Type B pancreatic cell (in vitro differentiated cells): ENCODE measurements at regions not wholly inside any gene's neighbourhood (a gene's known extent, or its start where the extent isn't known, plus 50 kb on each side); places are given as distances from the start of the nearest gene placed in this dataset.
"Not testable (repeated sequence)": the region's sequence is repeated elsewhere in the genome, so short reads cannot be mapped to it uniquely, and the experiment has no call there.

Experiments
- DNase-seq: peaks from one replicate; pipeline ENCODE4 v3.0.0; 2021; ENCODE audit warnings: mixed read lengths; ENCODE audit not compliant: unreplicated experiment; ENCODE audit errors: extremely low spot score
- H3K27ac Mint-ChIP-seq: 2 replicates; pipeline ENCODE4 v1.8.0; 2021; ENCODE audit warnings: mild to moderate bottlenecking, mixed read lengths
- H3K27me3 Mint-ChIP-seq: 2 replicates; pipeline ENCODE4 v1.8.0; 2021; ENCODE audit warnings: mixed read lengths
- H3K36me3 Mint-ChIP-seq: 2 replicates; pipeline ENCODE4 v1.8.0; 2021; ENCODE audit warnings: mixed read lengths
- H3K4me1 Mint-ChIP-seq: one replicate; pipeline ENCODE4 v1.8.0; 2021; ENCODE audit warnings: mixed read lengths; ENCODE audit not compliant: unreplicated experiment
- H3K4me3 Mint-ChIP-seq: 2 replicates; pipeline ENCODE4 v1.8.0; 2021; ENCODE audit warnings: mild to moderate bottlenecking, mixed read lengths
- H3K9me3 Mint-ChIP-seq: 2 replicates; pipeline ENCODE4 v1.8.0; 2021; ENCODE audit warnings: mixed read lengths
- CTCF ChIP-seq: fragments of 200-600 bp; sonication (generic); conservative IDR thresholded peaks from 2 replicates; pipeline ENCODE4 v1.5.0; 2021; ENCODE audit warnings: antibody characterized with exemption, mild to moderate bottlenecking

GRCh38 chr7:53131697-53132096 lies 96.3 kb downstream of the POM121L12 start:
- Mint-ChIP-seq H3K27me3 (no peaks in the 10 kb centered on the region), H3K27ac (no peak overlapping the region), H3K4me1 (no peaks in the 10 kb centered on the region), H3K9me3 (no peaks in the 10 kb centered on the region), H3K36me3 (no peaks in the 10 kb centered on the region), H3K4me3 (no peak overlapping the region)
- TF ChIP-seq CTCF: no peak
- DNase-seq: no peak

GRCh38 chr7:53151496-53151895 lies 116.1 kb downstream of the POM121L12 start:
- no peak for TF ChIP-seq CTCF
- Mint-ChIP-seq H3K4me3 (no peak overlapping the region), H3K9me3 (no peaks in the 10 kb centered on the region), H3K4me1 (no peaks in the 10 kb centered on the region), H3K27me3 (no peaks in the 10 kb centered on the region), H3K36me3 (no peaks in the 10 kb centered on the region), H3K27ac (no peak overlapping the region)
- DNase-seq: no peak

GRCh38 chr7:53187184-53187583 lies 151.8 kb downstream of the POM121L12 start:
- not testable (repeated sequence) for H3K27me3 Mint-ChIP-seq, H3K9me3 Mint-ChIP-seq, DNase-seq, H3K4me1 Mint-ChIP-seq, H3K27ac Mint-ChIP-seq, H3K4me3 Mint-ChIP-seq, H3K36me3 Mint-ChIP-seq

DNA sequence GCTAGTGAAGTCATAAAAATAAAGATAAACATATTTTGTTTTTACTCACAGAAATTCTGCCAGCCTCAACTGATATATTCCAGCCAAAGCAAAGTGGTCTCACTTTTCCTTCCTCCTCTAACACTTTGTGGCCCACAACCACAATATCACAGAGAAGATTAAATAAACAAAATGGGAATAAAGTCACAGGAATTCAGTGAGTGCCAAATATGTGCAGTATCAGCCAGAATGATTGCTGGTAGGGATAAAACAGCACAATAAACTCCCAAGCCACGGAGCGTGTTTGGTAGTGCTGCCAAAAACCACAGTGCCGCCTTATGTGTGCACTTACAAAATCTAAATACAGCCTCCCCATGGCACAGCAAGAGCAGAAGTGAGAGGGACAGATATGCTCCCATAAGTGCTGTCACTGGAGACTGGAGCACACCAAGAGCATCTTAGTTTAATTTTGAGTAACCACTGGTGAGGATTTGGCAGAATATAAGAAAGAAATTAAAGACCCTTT lies 155.8 kb downstream of the POM121L12 start:
- H3K27me3 Mint-ChIP-seq: no peaks in the 10 kb centered on the region
- TF ChIP-seq CTCF: no peak
- no peaks in the 10 kb centered on the region for H3K4me1 Mint-ChIP-seq
- no peaks in the 10 kb centered on the region for H3K9me3 Mint-ChIP-seq
- no peaks in the 10 kb centered on the region for H3K36me3 Mint-ChIP-seq
- no peak overlapping the region for H3K4me3 Mint-ChIP-seq
- DNase-seq: no peak
- no peak overlapping the region for H3K27ac Mint-ChIP-seq

DNA sequence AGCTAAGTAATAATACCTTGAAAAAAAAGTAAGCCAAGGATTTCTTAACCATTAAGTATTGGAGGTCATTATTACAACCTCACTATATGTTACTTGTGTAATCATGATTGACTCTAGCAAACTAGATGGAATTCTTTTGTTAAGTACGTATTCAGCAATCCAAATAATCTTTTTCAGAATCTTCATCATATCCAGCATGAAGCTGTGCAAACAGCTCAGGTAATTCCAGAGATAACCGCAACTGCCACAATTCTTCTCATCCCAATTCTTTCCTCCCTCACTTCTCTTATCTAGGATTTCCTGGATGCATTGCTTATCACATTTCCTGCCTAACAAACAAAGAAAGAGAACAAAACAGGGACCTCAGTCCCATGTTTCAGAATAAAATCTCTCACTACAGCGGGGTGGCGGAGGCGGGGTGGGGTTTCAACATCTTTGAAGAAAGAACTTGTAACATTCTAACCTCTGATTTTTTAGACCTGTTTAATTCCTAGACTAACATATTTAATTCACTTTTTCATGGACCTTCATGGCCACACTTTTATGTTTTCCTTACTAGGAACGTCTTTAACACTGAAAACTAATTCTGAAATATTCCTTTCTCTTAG lies 156.5 kb downstream of the POM121L12 start:
- no peaks in the 10 kb centered on the region for H3K36me3 Mint-ChIP-seq
- TF ChIP-seq CTCF: no peak
- H3K27ac Mint-ChIP-seq: no peak overlapping the region
- H3K4me1 Mint-ChIP-seq: no peaks in the 10 kb centered on the region
- no peak for DNase-seq
- H3K4me3 Mint-ChIP-seq: no peak overlapping the region
- no peaks in the 10 kb centered on the region for H3K27me3 Mint-ChIP-seq
- no peaks in the 10 kb centered on the region for H3K9me3 Mint-ChIP-seq

DNA sequence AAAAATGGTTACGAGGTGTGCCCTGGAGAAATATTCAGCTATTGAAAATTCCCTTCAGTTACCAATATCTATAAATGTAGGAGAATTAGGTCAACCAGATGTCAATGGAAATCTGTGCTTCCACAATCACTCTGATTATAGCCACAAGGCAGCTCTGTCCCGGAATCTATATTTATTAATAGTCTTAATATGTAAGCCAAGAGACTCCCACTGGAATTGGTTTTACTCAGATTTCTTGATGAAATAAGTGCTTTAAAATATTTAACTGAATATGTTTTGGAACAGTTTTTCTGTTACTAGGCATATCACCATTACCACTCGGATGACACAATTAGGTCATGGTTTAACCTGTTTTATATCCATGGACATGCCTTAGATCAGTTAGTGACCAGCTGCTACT lies 169.6 kb downstream of the POM121L12 start:
- no peak for TF ChIP-seq CTCF
- no peaks in the 10 kb centered on the region for H3K36me3 Mint-ChIP-seq
- no peaks in the 10 kb centered on the region for H3K4me1 Mint-ChIP-seq
- peaks cover 5% of the 10 kb centered on the region for H3K9me3 Mint-ChIP-seq
- no peak overlapping the region for H3K27ac Mint-ChIP-seq
- no peak for DNase-seq
- no peak overlapping the region for H3K4me3 Mint-ChIP-seq
- no peaks in the 10 kb centered on the region for H3K27me3 Mint-ChIP-seq
